ENCODE measurements at regions not wholly inside any gene's neighbourhood (a gene's known extent, or its start where the extent isn't known, plus 50 kb on each side); places are given as distances from the start of the nearest gene placed in this dataset.
"Not testable (repeated sequence)": the region's sequence is repeated elsewhere in the genome, so short reads cannot be mapped to it uniquely, and the experiment has no call there.

DNA sequence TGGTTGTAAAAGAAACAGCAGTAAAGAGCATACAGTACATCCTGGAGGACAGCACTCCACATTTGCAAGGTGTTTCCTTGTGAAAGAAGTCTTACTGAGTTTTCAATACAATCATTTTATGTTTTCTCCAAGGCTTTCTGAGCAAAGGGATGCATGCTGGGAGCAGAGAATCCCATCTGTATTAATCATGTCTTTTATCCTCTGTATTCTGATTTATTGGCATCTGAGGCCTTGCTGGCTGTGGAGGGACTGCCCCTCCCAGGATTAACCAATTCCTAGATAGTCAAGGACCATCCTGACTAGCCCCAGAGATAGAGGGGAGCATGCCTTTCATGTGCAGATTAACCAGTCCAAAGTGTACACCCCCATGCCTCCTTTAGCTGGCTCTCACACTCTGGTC lies 476.3 kb downstream of the SIPA1L2 start:
- no peak for DNase-seq (ENCODE audit: extremely low read depth, low read depth)

DNA sequence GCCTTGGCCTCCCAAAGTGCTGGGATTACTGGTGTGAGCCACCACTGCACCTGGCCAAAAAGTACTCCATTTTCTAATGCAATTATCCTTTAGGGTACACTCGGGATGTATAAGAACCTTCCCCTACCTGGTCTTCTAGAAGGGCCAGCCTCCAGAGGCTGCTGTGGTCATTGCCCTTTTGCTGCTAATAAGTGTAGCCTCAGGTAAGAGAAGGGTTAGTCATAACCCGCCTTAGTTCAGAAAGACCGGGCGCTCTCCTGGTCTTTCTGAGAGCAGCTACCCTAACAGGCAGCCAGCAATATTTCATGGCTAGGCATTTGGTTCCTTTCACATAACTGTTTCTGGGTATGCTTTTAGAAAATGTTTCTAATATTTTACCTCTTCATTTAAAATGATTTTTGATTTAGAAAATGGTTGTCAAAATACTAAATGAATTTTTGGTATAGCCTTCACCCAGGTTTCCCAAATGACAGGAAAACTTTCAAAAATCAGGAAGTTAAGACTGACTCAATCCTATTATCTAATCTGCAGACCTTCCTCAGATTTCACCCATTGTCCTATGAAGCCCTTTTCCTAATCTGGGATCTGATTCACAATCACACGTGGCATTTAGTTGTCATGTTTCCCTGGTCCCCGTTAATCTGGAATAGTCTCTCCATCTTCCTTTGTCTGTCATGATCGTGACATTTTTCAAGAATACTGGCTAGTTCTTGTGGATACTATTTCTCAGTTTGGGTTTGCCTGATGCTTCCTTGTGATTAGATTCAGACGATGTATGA lies 479.0 kb downstream of the SIPA1L2 start:
- DNase-seq (ENCODE audit: extremely low read depth, low read depth): no peak

DNA sequence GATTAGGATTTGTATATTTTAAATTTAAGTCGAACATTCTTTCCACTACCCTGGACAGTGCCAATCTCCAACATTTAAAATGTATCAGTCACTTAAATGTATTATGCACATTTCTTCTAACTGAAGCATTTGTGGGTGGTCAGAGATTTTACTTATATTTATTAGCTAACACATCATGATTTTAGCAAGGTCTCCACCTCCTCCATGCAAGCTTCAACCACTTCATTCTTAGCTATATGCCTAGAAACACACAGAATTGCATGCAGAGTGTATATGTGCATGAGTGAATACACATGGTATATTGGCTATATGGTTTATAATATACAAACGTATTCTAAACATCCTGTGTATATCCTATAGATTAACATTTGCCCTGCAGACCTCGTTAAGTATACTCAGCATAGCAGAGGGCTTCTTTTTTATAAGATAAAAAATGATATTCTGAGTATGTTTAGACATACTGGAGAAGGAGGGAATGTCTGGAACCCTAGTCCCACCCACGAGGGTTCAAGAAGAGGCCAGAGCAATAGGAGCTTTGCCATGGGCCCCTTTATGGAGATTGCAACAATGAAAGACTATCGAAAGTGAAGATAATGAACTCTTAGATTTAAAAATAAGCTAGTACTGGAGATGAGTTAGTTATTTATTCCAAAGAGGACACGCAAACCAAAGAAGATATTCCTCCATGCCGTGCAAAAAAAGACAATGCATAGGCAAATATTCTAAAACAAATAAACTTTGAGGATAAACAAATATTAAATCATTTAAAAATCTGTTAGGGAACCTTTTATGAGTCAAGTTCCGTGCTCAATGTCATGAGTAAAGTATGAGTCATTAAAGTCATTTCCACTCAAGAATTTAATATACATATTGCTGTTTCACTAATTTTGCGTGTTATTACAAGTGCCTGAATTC lies 480.4 kb downstream of the SIPA1L2 start:
- DNase-seq (ENCODE audit: extremely low read depth, low read depth): peak; percentile 24

DNA sequence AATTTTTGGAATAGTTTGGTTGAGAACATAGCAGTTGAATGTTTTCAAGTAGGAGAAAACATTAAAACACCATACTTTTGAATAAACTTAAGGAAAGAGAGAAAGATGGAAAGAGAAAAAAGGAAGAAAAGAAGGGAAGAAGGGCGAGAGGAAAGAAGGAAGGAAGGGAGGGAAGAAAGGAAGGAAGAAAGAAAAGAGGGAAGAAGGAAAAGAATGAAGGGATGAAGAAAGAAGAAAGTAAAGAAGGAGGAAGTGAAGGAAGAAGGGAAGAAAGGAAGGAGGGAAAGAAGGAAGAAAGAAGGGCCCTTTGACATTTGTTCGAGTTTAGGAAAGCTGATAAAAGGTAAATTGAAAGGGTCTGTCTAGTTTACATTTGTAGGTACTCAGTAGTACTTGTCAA lies 482.7 kb downstream of the SIPA1L2 start:
- DNase-seq (ENCODE audit: extremely low read depth, low read depth): no peak

DNA sequence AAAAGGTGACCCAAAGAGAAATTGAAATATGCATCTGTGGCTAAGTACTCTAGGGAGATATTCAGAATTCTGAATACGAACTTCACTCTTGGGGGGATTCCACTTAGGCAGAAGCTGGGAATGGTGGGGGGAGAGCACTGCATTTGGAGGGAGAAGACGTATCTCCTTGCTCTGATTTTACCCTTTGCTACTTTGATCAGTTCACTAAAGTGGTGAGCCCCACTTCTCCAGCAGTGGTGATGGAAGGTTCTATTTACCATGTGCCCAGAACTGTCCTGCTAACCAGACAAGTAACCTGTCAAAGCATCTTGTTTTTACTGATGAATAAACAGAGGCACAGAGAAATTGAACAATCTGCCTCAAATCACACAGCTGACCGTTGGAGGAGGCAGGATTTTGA lies 483.4 kb downstream of the SIPA1L2 start:
- DNase-seq (ENCODE audit: extremely low read depth, low read depth): no peak

DNA sequence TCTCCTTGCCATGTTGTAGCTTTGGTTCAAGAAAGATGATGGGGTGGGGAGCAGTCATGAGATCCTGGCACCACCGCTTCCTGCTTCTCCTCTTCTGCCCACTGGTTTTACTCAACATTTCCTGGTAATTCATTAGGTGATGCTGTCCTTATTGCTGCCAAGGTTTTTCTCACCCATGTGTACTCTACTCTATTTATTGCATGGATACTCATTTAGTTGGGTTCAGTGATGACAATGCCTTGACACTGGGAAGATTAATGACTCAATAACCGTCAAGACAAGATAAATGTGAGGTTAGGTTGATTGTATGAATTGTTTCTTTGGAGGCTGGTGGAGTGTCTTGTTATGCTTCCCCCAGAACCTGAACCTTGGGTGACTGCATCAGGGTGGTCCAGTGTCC lies 484.2 kb downstream of the SIPA1L2 start:
- DNase-seq (ENCODE audit: extremely low read depth, low read depth): no peak

DNA sequence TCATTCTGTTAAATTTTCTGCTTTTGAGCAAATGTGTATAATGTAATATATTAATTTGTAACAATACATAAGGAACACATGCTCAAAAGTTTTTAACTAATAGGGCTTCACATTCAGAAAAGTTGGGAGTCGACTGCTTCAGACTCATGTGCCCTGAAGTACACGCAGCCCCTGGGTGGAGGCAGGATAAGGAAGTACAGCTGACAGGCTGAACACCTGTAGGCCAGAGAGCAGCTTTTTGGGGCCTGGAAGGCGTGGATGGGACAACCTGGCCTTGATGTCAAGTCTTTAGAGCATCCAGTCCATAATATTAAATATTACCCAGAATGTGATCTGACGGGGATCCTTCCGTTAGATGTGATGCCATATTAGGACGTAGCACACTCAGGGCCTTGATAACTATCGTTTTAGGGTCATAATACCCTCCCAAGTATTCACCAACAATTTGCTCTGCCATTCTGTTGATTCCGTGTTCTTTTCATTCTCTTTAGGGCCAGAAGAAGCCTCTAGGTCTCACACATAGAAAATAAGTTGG lies 485.2 kb downstream of the SIPA1L2 start:
- DNase-seq (ENCODE audit: extremely low read depth, low read depth): no peak

DNA sequence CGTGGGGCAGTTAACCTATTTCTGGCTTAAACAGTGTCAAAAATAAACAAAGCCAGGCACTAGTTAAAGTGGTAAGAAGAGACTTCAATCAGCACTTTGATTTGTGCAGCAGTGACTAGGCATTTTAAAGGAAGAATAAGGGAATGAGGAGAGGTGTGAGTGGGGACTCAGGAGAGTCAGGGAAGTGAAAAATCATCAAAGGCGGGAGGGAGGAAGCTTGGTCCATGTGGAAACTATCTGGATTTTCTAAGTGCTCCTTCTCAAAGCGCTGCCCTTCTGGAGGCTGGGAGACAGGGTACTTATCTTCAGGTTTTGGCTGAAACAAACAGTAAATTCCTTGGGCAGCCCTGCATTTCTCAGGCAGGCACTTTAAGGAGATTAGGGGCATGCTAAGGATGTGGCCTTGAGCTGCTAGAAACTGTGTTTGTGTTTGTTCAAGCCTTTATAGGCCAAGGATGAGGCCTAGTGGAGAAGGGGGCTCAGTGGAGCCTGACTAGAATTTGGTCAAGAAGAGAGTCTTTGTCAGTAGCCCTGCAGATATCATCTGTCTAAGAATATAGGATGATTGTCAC lies 486.5 kb downstream of the SIPA1L2 start:
- peak; percentile 11 for DNase-seq (ENCODE audit: extremely low read depth, low read depth)

DNA sequence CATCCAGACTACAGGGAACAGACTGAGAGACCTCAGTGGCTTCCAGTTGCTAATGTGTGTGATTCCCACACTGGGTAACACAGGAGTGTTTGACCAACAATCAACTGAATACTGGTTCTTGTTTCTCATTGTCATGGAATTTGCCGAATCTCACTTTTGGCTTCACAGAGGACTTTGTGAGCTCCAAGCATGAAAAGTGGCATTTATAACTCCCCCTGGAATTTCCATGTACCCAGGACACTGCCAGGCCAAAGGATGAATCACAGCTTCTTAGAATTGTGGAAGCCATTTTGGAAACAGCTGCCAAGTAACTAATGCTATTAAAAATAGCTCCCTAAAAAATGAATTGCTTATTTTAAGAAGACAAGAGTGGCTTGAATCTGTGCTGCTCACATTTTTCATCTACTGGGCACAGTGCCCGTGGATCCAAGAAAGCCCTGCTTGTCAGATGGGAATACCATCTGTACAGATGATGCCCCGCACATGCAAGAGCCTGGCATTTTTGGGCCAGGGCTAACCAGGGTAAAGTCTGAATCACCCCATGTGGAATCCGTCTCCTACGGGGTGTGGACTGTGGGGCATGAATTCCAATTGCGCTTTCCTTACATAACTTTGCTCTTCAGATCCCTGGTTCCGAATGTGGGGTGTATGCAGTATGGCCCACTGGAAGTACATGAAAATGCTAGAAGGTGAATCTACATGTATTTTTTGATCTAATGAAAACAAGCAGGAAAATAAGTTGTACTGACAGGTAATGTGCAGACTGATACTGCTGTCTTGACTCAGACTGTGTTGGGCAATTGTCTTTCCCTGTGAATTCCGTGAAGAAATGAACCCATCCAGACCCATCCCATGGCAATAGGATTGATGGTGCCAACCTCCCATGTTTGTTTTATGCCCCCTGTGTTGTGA lies 487.3 kb downstream of the SIPA1L2 start:
- peak; percentile 28 for DNase-seq (ENCODE audit: extremely low read depth, low read depth)

DNA sequence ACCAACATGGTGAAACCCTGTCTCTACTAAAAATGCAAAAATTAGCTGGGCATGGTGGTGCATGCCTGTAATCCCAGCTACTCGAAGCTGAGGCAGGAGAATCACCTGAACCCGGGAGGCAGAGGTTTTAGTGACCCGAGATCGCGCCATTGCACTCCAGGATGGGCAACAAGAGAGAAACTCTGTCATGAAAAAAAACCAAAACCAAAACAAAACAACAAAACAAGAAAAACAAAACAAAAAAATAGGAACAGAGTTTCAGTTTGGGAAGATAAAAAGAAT lies 488.8 kb downstream of the SIPA1L2 start:
- not testable (repeated sequence) for DNase-seq (ENCODE audit: extremely low read depth, low read depth)

DNA sequence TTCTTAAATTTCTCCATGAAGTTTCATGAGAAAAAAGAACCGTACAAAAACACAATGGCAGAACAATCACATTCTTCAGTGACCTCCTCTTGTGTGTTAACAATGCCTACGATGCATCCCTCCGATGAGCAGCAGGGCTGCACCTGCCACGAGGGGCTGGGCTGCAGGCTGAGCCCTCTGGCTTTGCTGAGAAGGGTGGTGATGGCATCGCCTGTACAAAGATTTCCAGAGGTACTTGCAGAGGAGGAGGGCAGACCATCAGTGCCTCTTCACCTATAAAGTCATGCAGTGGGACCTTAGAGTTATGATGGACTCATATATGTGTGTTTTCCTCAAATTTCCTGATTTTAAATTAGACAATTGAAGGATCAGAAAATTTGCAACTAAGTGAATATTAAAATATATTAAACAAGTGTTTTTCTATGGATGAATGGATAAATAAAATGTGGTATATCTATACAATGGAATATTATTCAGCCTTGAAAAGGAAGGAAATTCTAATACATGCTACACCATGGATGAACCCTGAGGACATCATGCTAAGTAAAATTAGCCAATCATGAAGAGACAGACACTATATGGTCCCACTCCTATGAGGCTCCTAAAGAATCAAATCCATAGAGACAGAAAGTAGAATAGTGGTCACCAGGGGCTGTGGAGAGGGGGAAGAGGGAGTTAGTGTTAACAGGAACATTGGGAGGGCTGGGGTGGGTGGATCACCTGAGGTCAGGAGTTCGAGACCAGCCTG lies 489.3 kb downstream of the SIPA1L2 start:
- no peak for DNase-seq (ENCODE audit: extremely low read depth, low read depth)

DNA sequence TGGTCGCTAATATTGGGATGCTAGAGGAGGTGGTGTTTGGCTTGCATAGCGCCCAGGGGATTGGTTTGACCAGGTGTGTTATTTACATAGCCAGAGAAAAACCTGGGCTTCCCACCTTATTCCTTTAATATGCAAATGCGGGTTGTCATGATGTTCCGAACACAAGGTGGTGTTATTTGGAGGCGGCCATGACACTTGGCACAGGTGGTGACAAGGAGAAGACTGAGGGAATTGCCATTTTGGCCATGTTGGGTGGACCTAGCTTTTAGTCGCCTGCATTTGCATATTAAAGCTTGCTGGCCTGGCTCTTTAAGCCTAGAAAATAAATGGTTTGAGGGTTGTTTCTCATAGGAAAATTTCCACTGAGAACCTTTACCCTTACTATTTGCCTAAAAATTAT lies 490.5 kb downstream of the SIPA1L2 start:
- DNase-seq (ENCODE audit: extremely low read depth, low read depth): no peak

DNA sequence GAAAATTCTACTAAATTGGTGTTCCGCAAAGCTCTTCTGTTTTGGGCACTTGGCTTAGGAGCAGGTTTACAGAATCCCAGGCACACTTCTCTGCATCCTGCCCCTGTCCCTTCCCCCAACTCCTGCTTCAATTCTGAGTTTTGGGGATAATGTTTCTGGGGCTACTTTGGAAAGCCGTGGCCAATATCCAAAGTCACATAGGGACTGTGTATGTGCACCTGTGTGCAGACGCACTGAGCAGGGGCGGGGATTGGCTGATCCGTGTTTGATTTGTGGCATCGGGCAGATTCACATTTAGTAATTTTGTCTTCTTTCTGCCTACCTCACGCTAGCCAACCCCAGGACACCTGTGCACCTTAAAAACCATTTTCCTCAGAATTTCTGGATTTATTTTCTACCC lies 491.9 kb downstream of the SIPA1L2 start:
- DNase-seq (ENCODE audit: extremely low read depth, low read depth): no peak

DNA sequence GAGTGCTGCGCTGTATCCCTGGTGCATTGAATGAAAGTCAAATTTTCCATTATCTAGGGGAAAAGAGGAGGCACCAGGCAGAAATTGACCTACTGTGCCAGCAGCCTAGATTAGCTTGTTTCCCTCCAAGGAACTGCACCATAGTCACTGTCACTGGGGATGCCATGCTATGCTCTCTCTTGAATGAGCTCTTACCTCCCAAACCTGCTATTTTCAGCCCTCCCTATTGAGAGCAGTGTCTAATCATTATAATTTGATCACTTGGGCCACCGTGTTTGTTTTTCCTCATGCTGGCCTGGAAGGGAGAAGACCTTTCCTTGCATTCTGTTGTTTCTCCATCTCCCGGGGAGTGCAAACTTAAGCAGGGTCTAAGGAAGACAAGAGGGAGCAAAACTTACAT lies 492.9 kb downstream of the SIPA1L2 start:
- DNase-seq (ENCODE audit: extremely low read depth, low read depth): no peak

DNA sequence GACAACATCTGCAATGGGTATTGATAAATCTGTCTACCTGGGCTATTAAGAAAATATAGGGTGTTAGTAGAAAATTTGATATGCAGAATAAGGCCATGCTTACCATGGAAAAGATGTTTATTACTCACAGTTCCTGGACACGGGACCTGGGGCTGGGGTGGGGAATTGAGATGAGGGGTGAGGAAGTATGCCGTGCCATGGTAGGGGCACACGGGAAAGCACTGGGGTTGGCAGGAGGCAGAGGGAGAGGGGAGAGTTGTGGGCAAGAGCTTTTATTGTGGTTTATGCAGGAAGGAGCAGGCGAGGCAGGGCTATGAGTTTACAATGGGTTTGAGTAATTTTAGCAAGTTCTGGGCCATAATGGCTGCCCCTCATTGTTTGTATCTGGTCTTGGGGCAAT lies 493.8 kb downstream of the SIPA1L2 start:
- DNase-seq (ENCODE audit: extremely low read depth, low read depth): no peak

DNA sequence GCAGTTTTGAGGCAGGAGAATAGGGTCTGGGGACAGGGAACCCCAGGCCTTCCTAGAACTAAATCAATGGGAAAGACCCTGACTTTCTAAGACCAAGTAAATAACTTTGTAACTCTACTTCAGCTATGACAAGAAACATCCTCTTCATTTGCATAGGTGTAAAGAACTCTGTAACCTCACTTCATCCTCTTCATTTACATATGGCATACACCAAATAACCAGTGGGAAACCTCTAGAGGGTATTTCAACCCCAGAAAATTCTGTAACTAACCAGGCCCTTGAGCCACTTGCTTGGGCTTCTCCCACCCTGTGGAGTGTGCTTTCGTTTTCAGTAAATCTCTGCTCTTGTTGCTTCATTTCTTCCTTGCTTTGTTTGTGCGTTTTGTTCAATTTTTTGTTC lies 495.6 kb downstream of the SIPA1L2 start:
- DNase-seq (ENCODE audit: extremely low read depth, low read depth): no peak

DNA sequence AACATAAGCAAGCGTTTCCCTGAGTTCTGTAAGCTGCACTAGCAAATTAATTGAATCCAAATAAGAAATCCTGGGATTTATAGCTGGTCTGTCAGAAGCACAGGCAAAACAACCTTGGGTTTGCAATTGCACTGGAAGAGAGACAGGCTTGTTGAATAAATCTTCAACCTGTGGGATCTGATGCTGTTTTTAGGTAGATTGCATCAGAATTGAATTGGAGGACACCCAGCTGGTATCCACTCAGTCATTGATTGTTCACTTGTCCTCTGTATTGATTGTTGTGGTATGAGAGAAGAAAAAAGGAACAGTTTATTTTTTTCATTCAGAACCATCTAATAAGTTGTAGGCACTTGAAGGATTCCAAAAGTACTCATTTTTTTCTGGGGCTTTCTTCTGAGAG lies 497.4 kb downstream of the SIPA1L2 start:
- no peak for DNase-seq (ENCODE audit: extremely low read depth, low read depth)

DNA sequence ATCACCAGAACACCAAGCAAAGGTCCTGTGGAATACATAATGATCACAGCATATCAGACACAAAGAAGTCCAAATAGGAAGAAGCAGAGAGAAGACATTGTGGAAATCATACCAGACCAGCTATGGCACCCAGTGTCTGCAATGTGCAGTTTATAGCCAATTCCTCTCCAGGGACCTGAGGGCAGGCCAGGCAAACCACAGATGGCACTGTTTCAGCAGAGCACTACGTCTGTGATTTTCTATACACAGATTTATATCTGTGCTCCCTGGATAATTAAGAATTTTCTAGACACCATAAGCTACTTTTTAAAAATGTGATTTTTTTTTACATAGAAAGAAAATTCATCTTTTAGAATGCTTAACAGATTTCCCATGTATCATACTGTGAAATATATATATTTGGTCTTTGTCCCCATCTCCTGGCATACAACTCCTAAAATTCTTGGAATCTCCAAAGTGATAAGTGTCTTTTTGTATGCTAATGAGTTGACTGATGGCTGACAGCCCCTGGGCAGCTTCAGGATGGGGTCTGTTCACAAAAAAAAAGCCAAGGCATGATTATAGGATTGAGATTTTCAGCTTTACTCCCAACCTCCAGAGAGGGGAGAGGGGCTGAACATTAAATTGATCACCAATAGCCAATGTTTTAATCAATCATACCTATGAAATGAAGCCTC lies 498.1 kb downstream of the SIPA1L2 start:
- DNase-seq (ENCODE audit: extremely low read depth, low read depth): no peak

DNA sequence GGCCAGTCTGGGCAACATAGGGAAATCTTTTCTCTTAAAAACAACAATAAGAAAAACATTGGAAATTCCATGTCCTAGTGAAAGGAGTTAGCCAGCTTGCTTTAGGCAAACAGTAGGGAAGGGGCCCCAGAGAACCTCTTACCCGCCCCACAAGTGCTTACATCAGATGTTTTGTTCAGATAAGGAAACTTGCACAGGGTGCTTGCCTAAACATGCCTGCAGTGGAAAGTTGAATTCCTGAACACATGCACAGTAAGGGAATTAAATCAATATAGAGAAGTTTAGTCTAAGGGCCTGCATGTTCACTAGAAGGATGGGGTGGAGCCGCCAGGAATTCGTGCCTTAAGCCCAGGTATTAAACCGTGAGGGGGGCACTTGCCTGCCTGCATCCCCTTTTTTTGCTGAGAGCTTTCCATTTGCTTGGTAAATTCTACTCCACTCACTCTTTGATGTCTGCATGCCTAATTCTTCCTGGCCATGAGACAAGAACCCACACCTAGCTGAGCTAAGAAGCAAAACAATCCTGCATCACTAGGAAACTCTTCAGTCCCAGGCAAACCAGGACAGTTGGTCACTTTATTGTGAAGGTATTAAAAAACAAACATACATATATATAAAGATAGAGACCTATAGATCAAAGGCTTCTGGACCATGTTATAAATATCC lies 499.0 kb downstream of the SIPA1L2 start:
- no peak for DNase-seq (ENCODE audit: extremely low read depth, low read depth)
